ENCODE measurements at regions not wholly inside any gene's neighbourhood (a gene's known extent, or its start where the extent isn't known, plus 50 kb on each side); places are given as distances from the start of the nearest gene placed in this dataset.

DNA sequence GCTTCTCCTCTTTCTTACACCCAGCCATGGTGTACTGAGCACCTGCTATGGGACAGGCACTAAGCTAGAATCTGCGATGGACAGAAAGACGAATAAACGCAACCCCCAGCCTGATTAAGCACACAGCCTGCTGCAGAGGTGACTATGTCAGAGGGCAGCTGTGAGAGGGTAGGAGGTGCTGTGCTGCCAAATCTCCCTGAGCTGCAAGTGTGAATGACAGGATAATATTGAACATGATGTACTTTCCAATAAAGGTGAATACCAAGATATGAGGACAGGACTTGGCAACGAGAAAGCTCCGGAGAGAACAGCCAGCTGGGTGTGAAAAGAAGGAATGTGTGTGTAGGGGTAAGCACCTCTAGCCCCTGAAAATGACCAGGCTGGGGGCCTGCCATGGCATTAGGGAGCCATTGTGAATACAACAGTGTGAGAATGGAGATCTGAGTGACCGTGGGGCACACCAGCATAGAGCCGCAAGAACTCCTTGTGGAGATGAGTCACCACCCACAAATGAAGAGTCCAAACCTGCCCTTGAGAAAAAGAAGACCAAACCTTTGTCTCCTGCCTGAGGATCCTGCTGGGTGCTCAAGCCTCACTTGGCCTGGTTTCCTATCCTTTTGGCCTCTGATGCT is 83.0 kb upstream of the ATF3 start:
- no peak for DNase-seq (ENCODE audit: low read depth in 3 of 3, low spot score in 2 of 3)

- DNase-seq (ENCODE audit: low read depth in 3 of 3, low spot score in 2 of 3) = no peak
Measured at GRCh38 chr1:212526111-212526491, 82.5 kb upstream of the ATF3 start.

- DNase-seq (ENCODE audit: low read depth in 3 of 3, low spot score in 2 of 3) = no peak
Measured at GRCh38 chr1:212528501-212528900, 80.1 kb upstream of the ATF3 start.

DNA sequence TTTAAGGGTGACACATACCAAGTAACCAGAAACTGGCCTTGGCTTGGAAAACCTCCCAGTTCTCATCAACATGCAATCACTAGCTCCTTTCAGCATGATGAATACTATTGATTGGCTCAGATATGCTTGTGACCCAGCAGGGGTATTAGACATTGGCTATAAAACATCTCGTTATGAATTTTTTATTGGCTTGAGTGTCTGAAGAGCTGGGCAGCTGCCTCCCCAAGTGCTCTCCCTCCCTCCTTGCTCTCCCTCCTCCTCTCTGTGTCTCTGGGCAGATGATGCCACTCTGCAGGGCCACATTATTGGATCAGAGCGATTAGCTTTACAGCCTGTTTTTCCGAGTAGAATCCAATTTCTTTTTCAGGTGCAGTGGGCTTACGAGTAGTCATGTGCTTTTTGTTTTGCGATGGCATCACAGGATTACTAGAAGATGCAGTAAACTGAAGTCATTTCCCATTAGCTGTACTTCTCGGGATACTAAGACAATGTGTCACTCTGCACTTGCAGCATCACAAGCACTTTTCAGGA is 79.3 kb upstream of the ATF3 start:
- no peak for DNase-seq (ENCODE audit: low read depth in 3 of 3, low spot score in 2 of 3)

- no peak for DNase-seq (ENCODE audit: low read depth in 3 of 3, low spot score in 2 of 3)
Measured at GRCh38 chr1:212531267-212531666, 77.3 kb upstream of the ATF3 start.

GRCh38 chr1:212531796-212532195 is 76.8 kb upstream of the ATF3 start:
- DNase-seq (ENCODE audit: low read depth in 3 of 3, low spot score in 2 of 3) = no peak

- no peak for DNase-seq (ENCODE audit: low read depth in 3 of 3, low spot score in 2 of 3)
Measured at GRCh38 chr1:212532469-212533147, 76.0 kb upstream of the ATF3 start.

- DNase-seq (ENCODE audit: low read depth in 3 of 3, low spot score in 2 of 3) = no peak
Measured at GRCh38 chr1:212533148-212533517, 75.4 kb upstream of the ATF3 start.

GRCh38 chr1:212536586-212536985 is 72.0 kb upstream of the ATF3 start:
- DNase-seq (ENCODE audit: low read depth in 3 of 3, low spot score in 2 of 3) = no peak

- no peak for DNase-seq (ENCODE audit: low read depth in 3 of 3, low spot score in 2 of 3)
Measured at GRCh38 chr1:212537610-212538009, 71.0 kb upstream of the ATF3 start.

DNA sequence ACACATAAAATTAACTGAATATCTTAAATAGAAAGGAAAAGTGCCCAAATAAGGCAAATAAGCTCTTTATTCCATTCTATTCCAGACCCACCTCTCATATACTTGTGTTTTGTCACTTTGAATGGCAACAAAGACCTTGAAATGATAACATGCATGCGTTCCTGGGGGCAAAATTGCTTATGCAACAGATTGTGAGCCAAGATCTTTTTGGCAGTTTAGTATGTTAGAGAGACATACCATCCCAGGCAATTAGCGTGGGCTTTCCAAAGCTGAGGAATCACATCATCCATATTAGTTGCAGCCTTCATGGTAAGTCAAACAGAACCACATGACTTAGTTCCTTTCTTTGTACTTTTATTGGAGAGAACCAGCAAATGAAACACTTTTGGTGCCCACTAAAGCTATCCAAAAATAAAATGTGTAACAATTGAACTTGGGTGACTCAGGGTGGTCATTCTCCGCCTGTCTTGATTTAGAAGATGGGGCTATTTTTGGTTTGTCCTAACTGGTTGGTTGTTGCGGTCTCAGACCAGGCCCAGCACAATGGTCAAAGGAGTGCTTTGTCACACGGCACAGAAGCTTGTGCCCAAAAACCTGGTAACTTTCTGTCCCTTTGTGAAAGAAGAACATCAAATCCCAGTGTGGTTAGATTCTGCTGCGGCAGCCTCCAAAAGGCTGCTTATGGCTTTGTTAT is 68.7 kb upstream of the ATF3 start:
- DNase-seq (ENCODE audit: low read depth in 3 of 3, low spot score in 2 of 3) = no peak

DNA sequence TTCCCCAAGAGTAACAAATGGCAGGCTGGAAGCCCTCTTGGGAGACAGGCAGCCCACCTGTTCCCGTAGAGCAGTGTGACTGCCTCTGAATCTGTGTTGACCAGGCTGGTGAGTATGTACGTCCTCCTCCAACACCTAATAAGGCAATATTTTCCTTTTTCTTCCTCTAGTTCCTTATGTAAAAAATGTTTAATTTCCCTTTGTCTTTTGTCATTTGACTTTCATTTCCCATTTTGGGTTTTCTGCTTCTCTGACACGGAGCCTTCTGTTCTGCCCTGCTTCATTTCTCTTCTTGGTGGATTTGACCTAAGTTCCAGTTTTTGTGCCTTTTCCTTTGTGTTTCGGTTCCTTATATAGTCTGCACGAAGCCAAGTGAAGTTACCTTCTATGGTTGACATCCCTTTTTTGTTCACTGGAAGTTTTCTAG is 65.8 kb upstream of the ATF3 start:
- no peak for DNase-seq (ENCODE audit: low read depth in 3 of 3, low spot score in 2 of 3)

- DNase-seq (ENCODE audit: low read depth in 3 of 3, low spot score in 2 of 3) = no peak
Measured at GRCh38 chr1:212544110-212544509, 64.5 kb upstream of the ATF3 start.

DNA sequence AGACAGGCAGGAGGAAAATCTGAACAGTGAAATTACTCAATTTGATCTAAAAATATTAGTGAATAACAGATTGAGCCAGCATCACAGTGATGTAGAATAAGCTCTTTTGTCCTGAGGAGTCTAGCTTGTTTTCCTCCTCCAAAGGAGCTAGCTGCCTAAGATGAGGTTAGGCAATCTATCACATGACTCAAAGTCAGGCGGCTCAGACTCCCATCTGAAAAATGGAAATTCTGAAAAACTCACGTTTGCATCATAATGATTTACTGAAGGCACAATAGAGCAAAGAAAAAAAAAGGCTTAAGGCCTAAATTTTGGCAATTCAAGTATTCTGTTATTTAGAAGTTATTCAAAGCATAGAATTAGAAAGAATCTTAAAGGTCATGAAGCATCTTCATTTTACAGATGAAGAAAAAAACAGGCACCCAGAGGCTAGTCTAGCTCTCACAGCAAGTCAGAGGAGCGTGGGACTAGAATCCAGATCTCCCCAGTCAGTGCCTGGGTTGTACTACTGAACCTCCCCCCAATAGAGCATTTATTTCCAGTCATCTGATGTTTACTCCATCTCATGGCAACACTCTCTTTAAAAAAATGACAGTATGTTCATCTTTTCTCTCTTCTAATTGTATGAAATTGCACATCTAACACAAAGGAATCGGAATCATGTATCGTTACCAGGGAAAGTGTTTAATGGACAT is 62.5 kb upstream of the ATF3 start:
- DNase-seq (ENCODE audit: low read depth in 3 of 3, low spot score in 2 of 3) = no peak

DNA sequence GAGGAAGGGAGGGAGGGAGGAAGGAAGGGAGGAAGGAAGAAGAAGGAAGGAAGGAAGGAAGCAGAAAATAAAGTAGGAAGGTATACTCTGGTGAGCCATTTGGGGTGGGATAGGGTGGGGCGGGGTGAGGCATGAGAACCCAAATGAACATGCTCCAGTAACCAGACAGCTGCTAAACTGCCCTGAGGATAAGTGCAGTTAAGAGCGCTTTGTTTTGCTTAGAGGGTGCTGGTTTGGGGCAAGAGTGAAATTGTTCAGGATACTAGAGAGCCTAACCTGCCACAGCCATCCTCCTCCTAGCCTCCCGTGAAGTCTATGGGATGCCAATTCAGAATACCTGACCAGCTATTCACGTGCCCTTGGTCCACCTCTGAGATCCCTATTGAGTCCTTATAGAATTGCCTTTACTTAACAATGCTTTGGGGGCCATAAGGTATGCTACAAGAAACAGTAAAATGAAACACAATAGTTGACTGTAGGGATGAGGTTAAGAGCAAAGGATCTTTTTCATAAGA is 59.0 kb upstream of the ATF3 start:
- no peak for DNase-seq (ENCODE audit: low read depth in 3 of 3, low spot score in 2 of 3)

DNA sequence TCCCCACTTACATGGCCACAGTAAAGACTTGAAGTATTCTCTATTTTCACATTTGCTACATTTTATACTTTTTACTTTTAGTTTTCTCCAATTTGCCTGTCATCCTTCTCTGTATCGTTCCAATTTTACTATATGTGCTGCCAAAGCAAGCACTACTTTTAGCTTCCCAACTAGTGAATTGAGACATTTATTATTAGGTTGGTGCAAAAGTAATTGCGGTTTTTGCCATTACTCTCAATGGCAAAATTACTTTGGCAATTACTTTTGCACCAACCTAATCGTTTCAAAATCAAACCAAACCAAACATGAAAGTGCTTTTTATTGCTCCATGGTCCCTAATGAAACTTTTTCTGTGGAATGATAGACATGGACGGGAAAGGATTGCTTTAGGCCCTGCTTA is 56.6 kb upstream of the ATF3 start:
- DNase-seq (ENCODE audit: low read depth in 3 of 3, low spot score in 2 of 3) = no peak

GRCh38 chr1:212553676-212554075 is 54.9 kb upstream of the ATF3 start:
- DNase-seq (ENCODE audit: low read depth in 3 of 3, low spot score in 2 of 3) = no peak

DNA sequence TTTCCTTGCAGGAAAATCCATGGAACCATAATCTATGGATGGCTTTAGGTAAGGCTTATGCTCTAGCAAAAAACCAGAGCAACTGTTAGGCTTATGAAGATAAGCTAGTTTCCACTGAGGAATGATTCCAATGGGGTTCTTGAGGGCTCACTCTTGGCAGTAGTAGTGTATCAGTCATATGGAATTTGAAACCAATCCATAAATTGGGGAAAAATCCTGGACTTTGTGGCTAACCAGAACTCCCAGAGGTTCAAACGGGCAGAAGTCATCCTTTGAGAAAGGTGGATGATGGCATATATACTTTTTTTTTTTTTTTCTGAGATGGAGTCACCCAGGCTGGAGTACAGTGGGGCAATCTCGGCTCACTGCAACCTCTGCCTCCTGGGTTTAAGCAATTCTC is 54.2 kb upstream of the ATF3 start:
- no peak for DNase-seq (ENCODE audit: low read depth in 3 of 3, low spot score in 2 of 3)

DNA sequence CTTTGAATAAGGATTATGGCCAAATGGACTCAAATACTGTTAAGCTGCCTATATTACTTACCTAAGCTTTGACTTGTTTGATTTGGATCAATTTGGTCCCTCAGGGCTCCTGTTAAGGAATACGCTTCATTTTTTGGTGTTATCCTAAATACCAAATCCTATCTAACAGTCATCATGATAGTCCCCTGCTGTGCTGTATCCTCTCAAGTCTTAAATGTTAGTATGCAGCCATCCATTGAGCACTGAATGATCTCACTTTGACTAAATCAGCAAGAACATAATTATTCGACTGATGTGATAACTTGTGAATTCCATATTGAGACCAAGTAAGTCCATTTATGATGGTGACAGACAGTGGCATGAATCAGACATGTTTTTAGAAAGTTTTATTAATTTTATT is 53.1 kb upstream of the ATF3 start:
- DNase-seq (ENCODE audit: low read depth in 3 of 3, low spot score in 2 of 3) = no peak

DNA sequence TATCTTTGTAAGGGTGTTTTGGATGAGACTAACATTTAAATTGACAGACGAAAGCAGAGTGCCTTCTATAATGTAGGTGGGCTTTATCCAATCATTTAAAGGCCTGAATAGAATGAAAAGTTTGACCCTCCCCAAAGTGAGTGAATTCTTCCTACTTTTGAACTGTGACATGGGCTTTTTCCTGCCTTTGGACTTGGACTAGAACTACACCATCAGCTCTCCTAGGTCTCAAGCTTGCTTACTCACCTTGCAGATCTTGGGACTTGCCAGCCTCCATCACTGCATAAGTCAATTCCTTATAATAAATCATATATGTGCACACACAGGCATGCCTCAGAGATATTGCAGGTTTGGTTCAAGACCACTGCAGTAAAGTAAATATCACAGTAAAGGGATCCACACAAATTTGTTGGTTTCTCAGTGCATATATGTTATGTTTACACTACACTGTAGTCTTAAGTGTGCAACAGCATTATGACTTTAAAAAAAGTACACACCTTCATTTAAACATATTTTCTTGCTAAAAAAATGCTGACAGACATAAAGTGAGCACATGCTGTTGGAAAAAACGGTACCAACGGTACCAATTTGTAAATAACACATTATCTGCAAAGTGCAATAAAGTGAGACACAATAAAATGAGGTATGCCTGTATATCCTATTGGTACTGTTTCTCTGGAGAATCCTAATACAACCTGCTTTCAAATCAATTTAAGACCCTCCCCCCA is 51.6 kb upstream of the ATF3 start:
- no peak for DNase-seq (ENCODE audit: low read depth in 3 of 3, low spot score in 2 of 3)
